Neuron (in vitro differentiated cells): ENCODE measurements at regions not wholly inside any gene's neighbourhood (a gene's known extent, or its start where the extent isn't known, plus 50 kb on each side); places are given as distances from the start of the nearest gene placed in this dataset.

ENCODE experiments used
- H2AFZ ChIP-seq: one replicate; pipeline ENCODE4 v1.6.1; 2013; ENCODE audit warnings: low read depth, mild to moderate bottlenecking, inconsistent platforms, low read length, moderate library complexity
- H3K27me3 ChIP-seq: one replicate; pipeline ENCODE4 v1.6.1; 2013; ENCODE audit warnings: low read length; ENCODE audit not compliant: insufficient read depth
- H3K36me3 ChIP-seq: one replicate; pipeline ENCODE4 v1.6.1; 2013; ENCODE audit warnings: low read length; ENCODE audit not compliant: insufficient read depth
- H3K4me1 ChIP-seq: one replicate; pipeline ENCODE4 v1.6.1; 2013; ENCODE audit warnings: low read length; ENCODE audit not compliant: insufficient read depth
- H3K4me3 ChIP-seq: 2 replicates; pipeline ENCODE4 v1.5.1; 2013; ENCODE audit warnings: mild to moderate bottlenecking, low read length, moderate library complexity
- H3K9me3 ChIP-seq: one replicate; pipeline ENCODE4 v1.6.1; 2013; ENCODE audit warnings: low read length

- Histone ChIP-seq H2AFZ (no peak overlapping the region), H3K4me1 (peaks cover 4% of the 10 kb centered on the region), H3K4me3 (no peak overlapping the region), H3K27me3 (peaks cover 6% of the 10 kb centered on the region), H3K9me3 (no peaks in the 10 kb centered on the region), H3K36me3 (no peaks in the 10 kb centered on the region)
These were observed 80.9 kb downstream of the DLL1 start for GRCh38 chr6:170210026-170210390.

DNA sequence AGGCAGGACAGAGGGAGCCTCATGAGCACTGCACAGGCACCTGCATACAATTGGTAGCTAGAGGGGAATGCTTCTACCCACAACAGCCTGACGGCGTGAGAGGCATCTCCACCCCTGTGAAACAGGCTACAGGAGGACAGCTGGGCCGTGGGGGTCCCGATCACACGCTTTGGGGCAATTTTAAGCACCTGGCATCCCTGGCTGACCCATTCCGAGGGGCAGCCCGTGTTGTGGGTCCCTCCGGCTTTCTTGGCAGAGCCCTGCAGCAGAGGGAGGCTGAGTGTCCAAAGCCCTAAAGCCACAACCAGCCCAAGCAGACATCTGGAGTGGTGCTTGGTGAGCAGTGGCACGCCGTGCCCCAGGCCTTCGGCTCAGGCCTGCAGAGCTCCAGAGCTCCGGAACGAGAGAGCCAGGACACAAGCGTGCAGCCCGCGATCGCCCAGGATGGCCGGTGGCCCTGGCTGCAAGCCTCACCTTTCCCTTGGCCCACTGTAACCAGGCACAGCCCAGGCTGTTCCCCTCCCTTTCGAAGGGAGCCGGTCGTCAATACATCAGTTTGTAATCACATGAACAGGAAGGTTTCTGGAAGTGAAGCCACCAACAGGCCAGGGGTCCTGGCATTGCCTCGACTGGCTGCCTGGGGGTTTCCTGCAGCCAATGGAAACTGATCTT is 81.4 kb downstream of the DLL1 start:
- H2AFZ ChIP-seq = no peak overlapping the region
- H3K36me3 ChIP-seq = no peaks in the 10 kb centered on the region
- peaks cover 4% of the 10 kb centered on the region for H3K4me1 ChIP-seq
- peaks cover 6% of the 10 kb centered on the region for H3K27me3 ChIP-seq
- H3K4me3 ChIP-seq = no peak overlapping the region
- no peaks in the 10 kb centered on the region for H3K9me3 ChIP-seq

GRCh38 chr6:170208651-170209353 is 82.1 kb downstream of the DLL1 start:
- Histone ChIP-seq H3K4me3 (no peak overlapping the region), H3K9me3 (no peaks in the 10 kb centered on the region), H2AFZ (no peak overlapping the region), H3K27me3 (peaks cover 6% of the 10 kb centered on the region), H3K4me1 (peaks cover 4% of the 10 kb centered on the region), H3K36me3 (no peaks in the 10 kb centered on the region)

- H3K27me3 ChIP-seq = peaks cover 8% of the 10 kb centered on the region
- no peak overlapping the region for H3K4me3 ChIP-seq
- peaks cover 4% of the 10 kb centered on the region for H3K4me1 ChIP-seq
- no peaks in the 10 kb centered on the region for H3K36me3 ChIP-seq
- H3K9me3 ChIP-seq = no peaks in the 10 kb centered on the region
- no peak overlapping the region for H2AFZ ChIP-seq
These were observed 82.7 kb downstream of the DLL1 start for GRCh38 chr6:170208182-170208601.

GRCh38 chr6:170207586-170208181 is 83.2 kb downstream of the DLL1 start:
- H3K36me3 ChIP-seq = no peaks in the 10 kb centered on the region
- H3K4me1 ChIP-seq = peaks cover 4% of the 10 kb centered on the region
- H3K27me3 ChIP-seq = peaks cover 8% of the 10 kb centered on the region
- no peak overlapping the region for H3K4me3 ChIP-seq
- H2AFZ ChIP-seq = no peak overlapping the region
- H3K9me3 ChIP-seq = peaks cover 2% of the 10 kb centered on the region

DNA sequence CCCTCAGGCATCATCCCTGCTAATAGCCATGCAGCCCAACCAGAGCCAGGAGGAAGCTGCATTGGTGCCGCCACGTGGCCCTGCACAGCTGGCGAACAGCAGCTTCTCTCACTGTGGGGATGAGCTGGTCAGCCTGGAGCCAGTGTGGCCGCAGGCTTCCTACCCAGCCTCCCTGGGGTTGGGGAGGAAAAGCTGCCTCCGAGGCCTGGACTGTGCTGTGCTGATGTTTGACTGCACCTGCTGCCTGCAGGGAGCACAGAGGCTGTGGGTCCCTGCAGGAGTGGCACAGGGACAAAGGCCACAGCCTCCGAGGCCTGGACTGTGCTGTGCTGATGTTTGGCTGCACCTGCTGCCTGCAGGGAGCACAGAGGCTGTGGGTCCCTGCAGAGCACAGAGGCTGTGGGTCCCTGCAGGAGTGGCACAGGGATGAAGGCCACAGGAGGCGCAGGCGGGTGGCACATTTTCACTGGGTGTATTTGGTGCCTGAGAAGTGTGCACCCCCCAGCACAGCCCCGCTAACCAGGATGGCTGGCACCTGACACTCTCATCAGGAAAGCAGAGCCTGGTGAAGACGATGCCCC is 83.9 kb downstream of the DLL1 start:
- H3K9me3 ChIP-seq = peaks cover 2% of the 10 kb centered on the region
- no peak overlapping the region for H3K4me3 ChIP-seq
- H3K27me3 ChIP-seq = peaks cover 8% of the 10 kb centered on the region
- H2AFZ ChIP-seq = no peak overlapping the region
- H3K4me1 ChIP-seq = peaks cover 4% of the 10 kb centered on the region
- H3K36me3 ChIP-seq = no peaks in the 10 kb centered on the region

GRCh38 chr6:170206317-170206621 is 84.6 kb downstream of the DLL1 start:
- Histone ChIP-seq H3K36me3 (no peaks in the 10 kb centered on the region), H3K4me1 (peaks cover 4% of the 10 kb centered on the region), H3K4me3 (no peak overlapping the region), H3K27me3 (peaks cover 5% of the 10 kb centered on the region), H2AFZ (no peak overlapping the region), H3K9me3 (peaks cover 2% of the 10 kb centered on the region)

DNA sequence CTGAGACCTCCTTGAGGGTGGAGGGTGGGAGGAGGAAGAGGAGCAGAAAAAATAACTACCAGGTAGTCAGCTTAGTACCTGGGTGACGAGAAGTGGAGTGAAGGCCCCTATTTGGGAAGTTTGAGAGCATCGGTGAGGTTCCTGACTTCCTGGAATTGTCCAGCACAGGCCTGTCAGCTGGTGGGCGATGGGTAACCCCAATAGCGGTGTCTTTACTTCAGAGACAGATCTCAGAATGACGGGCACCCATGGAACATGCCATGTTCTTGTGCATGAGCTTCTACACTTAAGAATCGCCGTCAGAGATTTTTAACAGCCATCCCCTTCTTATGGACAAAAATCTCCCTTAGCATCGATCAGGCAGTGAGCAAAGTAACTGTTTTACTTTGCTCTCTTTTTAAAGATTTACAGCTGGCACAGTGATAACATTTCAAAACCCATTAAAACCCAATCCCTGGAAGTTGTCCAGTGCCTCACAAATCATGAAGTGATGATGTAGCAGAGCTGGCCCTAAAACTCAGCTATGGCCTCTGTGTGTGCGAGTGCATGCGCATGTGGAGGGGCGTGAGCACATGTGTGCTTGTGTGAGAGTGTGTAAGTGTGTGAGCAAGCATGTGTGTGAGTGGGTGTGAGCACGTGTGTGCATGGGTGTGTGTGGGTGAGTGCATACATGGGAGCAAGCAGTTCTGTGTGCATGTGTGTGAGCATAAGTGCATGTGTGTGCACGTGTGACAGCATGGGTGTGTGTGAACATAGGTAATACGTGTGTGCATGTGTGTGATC is 85.2 kb downstream of the DLL1 start:
- peaks cover 4% of the 10 kb centered on the region for H3K4me1 ChIP-seq
- no peak overlapping the region for H3K4me3 ChIP-seq
- H2AFZ ChIP-seq = no peak overlapping the region
- H3K9me3 ChIP-seq = peaks cover 2% of the 10 kb centered on the region
- H3K27me3 ChIP-seq = peaks cover 5% of the 10 kb centered on the region
- H3K36me3 ChIP-seq = no peaks in the 10 kb centered on the region

DNA sequence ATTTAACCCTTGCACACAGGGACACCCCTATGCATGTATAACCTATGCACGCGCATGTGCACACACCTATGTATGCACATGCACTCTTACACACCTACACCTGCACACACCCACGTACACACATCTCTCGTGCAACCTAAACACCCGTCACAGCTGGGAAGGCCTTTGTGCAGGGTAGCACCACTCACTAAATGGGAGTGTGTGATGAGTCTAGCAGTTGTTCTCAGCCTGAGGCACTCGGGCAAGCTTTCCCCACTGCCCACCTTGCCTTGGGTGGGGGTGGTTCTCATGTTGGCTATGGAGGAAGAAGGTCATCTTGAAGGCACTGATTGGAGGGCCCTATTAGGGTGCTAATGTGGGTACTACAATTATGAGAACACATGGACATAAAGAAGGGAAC is 85.8 kb downstream of the DLL1 start:
- H3K4me3 ChIP-seq = no peak overlapping the region
- peaks cover 4% of the 10 kb centered on the region for H3K4me1 ChIP-seq
- peaks cover 4% of the 10 kb centered on the region for H3K27me3 ChIP-seq
- no peaks in the 10 kb centered on the region for H3K36me3 ChIP-seq
- peaks cover 2% of the 10 kb centered on the region for H3K9me3 ChIP-seq
- H2AFZ ChIP-seq = no peak overlapping the region

- peaks cover 3% of the 10 kb centered on the region for H3K27me3 ChIP-seq
These were observed 87.7 kb downstream of the DLL1 start for GRCh38 chr6:170203212-170203611.

DNA sequence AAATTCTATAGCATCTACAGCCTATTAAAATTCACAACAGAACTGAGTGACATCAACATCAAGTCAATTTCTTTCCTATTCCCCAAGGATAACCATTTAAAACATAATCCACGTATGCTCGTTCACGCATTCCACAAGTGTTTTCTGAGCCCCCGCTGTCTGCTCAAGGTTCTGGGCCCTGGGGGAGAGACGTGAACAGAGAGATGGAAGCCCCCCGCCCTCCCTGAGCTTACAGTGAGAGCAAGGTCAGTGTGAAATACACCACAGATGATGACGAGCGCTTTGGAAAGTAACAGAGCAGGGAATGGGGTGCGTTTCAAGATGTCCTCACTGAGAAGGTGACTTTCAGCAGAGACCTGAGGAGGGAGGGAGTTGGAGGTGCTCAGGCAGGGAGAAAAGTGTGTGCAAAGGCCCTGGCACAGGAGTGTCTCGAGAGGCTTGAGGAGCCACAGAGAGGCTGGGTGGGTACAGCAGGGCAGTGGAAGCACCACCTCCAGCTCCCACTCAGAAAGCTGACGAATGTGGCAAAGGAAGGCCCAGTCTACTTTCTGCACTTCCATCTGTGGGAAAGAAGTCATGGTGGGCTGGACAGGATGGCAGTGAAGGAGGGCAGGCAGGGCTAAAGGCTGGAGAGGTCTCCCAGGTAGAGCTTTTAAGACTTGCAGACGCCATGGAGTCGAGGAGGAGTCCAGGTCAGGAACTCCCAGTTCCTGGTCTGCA is 88.3 kb downstream of the DLL1 start:
- Histone ChIP-seq H3K36me3 (no peaks in the 10 kb centered on the region), H3K9me3 (peaks cover 2% of the 10 kb centered on the region), H2AFZ (no peak overlapping the region), H3K4me1 (peaks cover 2% of the 10 kb centered on the region), H3K27me3 (peaks cover 3% of the 10 kb centered on the region), H3K4me3 (no peak overlapping the region)

More at GRCh38 chr6:170203212-170203611, 87.7 kb downstream of the DLL1 start:
- no peaks in the 10 kb centered on the region for H3K36me3 ChIP-seq
- peaks cover 5% of the 10 kb centered on the region for H3K4me1 ChIP-seq
- no peak overlapping the region for H2AFZ ChIP-seq
- H3K4me3 ChIP-seq = no peak overlapping the region
- H3K9me3 ChIP-seq = peaks cover 2% of the 10 kb centered on the region

DNA sequence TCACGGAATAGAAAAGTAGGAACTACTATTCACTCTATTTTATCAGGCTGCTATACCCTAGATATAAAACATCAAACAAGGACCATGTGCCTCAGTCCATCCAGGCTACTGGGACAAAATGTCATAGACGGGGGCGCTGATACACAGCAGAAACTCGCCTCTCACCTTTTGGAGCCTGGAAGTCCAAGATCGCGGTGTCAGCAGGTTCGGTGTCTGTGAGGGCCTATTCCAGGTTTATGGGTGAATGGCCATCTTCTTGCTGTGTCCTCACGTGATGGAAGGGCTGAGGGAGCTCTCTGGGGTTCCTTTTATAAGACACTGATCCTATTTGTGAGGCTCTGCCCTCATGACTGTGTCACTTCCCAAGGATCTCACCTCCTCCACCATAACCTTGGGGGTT is 89.5 kb downstream of the DLL1 start:
- peaks cover 3% of the 10 kb centered on the region for H3K27me3 ChIP-seq
- no peak overlapping the region for H2AFZ ChIP-seq
- H3K36me3 ChIP-seq = no peaks in the 10 kb centered on the region
- peaks cover 2% of the 10 kb centered on the region for H3K9me3 ChIP-seq
- peaks cover 1% of the 10 kb centered on the region for H3K4me1 ChIP-seq
- H3K4me3 ChIP-seq = no peak overlapping the region
